ENCODE measurements at regions not wholly inside any gene's neighbourhood (a gene's known extent, or its start where the extent isn't known, plus 50 kb on each side); places are given as distances from the start of the nearest gene placed in this dataset.
"Not testable (repeated sequence)": the region's sequence is repeated elsewhere in the genome, so short reads cannot be mapped to it uniquely, and the experiment has no call there.

DNA sequence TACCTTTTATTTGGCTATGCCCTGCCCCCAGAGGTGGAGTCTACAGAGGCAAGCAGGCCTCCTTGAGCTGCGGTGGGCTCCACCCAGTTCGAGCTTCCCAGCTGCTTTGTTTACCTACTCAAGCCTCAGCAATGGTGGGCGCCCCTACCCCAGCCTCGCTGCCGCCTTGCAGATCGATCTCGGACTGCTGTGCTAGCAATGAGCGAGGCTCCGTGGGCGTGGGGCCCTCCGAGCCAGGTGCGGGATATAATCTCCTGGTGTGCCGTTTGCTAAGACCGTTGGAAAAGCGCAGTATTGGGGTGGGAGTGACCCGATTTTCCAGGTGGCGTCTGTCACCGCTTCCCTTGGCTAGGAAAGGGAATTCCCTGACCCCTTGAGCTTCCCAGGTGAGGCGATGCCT is 81.8 kb upstream of the ZNF746 start:
- not testable (repeated sequence) for TF ChIP-seq CTCF (IDR thresholded peaks at IDR 0.05; ENCODE audit: low read depth, low read length, missing input control); JUND (IDR thresholded peaks at IDR 0.05); YY1 (IDR thresholded peaks at IDR 0.05); RAD21 (IDR thresholded peaks at IDR 0.05); SP1 (IDR thresholded peaks at IDR 0.05)
- TF ChIP-seq, protein P1, sequence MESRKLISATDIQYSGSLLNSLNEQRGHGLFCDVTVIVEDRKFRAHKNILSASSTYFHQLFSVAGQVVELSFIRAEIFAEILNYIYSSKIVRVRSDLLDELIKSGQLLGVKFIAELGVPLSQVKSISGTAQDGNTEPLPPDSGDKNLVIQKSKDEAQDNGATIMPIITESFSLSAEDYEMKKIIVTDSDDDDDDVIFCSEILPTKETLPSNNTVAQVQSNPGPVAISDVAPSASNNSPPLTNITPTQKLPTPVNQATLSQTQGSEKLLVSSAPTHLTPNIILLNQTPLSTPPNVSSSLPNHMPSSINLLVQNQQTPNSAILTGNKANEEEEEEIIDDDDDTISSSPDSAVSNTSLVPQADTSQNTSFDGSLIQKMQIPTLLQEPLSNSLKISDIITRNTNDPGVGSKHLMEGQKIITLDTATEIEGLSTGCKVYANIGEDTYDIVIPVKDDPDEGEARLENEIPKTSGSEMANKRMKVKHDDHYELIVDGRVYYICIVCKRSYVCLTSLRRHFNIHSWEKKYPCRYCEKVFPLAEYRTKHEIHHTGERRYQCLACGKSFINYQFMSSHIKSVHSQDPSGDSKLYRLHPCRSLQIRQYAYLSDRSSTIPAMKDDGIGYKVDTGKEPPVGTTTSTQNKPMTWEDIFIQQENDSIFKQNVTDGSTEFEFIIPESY (IDR thresholded peaks at IDR 0.05) = not testable (repeated sequence)
- TF ChIP-seq, protein P2, sequence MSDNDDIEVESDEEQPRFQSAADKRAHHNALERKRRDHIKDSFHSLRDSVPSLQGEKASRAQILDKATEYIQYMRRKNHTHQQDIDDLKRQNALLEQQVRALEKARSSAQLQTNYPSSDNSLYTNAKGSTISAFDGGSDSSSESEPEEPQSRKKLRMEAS (IDR thresholded peaks at IDR 0.05) = not testable (repeated sequence)
- TF ChIP-seq, protein P3, sequence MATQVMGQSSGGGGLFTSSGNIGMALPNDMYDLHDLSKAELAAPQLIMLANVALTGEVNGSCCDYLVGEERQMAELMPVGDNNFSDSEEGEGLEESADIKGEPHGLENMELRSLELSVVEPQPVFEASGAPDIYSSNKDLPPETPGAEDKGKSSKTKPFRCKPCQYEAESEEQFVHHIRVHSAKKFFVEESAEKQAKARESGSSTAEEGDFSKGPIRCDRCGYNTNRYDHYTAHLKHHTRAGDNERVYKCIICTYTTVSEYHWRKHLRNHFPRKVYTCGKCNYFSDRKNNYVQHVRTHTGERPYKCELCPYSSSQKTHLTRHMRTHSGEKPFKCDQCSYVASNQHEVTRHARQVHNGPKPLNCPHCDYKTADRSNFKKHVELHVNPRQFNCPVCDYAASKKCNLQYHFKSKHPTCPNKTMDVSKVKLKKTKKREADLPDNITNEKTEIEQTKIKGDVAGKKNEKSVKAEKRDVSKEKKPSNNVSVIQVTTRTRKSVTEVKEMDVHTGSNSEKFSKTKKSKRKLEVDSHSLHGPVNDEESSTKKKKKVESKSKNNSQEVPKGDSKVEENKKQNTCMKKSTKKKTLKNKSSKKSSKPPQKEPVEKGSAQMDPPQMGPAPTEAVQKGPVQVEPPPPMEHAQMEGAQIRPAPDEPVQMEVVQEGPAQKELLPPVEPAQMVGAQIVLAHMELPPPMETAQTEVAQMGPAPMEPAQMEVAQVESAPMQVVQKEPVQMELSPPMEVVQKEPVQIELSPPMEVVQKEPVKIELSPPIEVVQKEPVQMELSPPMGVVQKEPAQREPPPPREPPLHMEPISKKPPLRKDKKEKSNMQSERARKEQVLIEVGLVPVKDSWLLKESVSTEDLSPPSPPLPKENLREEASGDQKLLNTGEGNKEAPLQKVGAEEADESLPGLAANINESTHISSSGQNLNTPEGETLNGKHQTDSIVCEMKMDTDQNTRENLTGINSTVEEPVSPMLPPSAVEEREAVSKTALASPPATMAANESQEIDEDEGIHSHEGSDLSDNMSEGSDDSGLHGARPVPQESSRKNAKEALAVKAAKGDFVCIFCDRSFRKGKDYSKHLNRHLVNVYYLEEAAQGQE (IDR thresholded peaks at IDR 0.05) = not testable (repeated sequence)
